HPDE6-E6E7 (cell line): ENCODE measurements at regions not wholly inside any gene's neighbourhood (a gene's known extent, or its start where the extent isn't known, plus 50 kb on each side); places are given as distances from the start of the nearest gene placed in this dataset.

Experiments used
- DNase-seq: peaks from one replicate; pipeline ENCODE4 v3.0.0; 2011; ENCODE audit warnings: missing footprints; ENCODE audit errors: extremely low spot score

DNA sequence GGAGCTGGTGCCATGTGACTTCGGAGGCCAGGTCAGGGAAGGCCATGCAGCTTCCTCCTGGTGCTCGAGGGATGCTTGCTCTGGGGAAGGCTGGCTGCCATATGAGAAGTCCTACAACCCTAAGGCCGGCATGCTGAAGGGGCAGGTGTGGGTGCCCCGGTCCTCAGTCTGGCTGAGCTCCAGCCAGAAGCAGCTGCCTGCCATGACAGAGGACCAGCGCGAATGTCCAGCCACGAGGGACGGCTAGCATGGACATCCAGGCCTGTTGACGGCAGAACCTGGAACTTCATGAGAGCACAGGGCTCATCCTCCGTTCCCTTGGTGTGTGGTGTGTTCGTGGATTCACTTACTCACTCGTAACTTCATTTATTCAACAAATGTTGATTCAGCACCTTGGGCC lies 140.6 kb downstream of the IRF8 start:
- DNase-seq: no peak

DNA sequence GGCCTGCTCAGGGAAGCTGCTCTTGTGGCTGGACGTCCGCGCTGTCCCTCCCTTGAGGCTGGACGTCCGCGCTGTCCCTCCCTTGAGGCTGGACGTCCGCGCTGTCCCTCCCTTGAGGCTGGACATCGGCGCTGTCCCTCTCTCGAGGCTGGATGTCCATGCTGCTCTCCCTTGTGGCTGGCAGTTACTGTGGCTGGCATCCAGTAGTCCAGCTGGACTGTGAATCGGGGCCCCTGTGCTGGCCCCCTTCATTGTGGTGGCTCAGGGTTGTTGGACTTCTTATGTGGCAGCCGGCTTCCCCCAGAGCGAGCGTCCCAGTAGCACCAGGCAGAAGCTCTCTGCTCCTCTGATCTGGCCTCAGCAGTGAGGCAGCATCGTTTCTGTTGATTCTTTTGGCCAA lies 141.5 kb downstream of the IRF8 start:
- DNase-seq: no peak

GRCh38 chr16:86041215-86041614 lies 142.3 kb downstream of the IRF8 start:
- no peak for DNase-seq

- DNase-seq: no peak
Measured at GRCh38 chr16:86041807-86042206, 142.8 kb downstream of the IRF8 start.

- DNase-seq: no peak
Measured at GRCh38 chr16:86042393-86042792, 143.4 kb downstream of the IRF8 start.

- no peak for DNase-seq
Measured at GRCh38 chr16:86042996-86043725, 144.2 kb downstream of the IRF8 start.

DNA sequence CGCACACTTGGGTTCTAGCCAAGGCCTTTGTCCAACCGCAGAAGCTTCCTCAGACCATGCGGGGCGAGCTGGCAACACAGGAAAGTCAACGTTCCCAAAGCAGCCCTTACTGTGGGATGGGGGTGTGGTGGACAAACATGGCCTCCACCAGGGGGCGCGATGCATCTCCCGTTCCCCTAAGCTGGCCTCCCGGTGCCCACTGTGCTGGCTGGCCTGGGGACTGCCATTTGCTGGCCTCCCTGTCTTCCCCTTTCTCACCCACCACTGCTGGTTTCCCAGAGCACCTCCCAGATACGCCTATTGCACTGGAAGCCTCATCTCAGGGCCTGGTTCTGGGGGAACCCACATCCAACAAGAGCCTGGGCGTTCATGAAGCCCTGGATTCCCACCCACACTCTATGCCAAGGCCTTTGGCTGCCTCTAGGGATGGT lies 145.3 kb downstream of the IRF8 start:
- DNase-seq: no peak

DNA sequence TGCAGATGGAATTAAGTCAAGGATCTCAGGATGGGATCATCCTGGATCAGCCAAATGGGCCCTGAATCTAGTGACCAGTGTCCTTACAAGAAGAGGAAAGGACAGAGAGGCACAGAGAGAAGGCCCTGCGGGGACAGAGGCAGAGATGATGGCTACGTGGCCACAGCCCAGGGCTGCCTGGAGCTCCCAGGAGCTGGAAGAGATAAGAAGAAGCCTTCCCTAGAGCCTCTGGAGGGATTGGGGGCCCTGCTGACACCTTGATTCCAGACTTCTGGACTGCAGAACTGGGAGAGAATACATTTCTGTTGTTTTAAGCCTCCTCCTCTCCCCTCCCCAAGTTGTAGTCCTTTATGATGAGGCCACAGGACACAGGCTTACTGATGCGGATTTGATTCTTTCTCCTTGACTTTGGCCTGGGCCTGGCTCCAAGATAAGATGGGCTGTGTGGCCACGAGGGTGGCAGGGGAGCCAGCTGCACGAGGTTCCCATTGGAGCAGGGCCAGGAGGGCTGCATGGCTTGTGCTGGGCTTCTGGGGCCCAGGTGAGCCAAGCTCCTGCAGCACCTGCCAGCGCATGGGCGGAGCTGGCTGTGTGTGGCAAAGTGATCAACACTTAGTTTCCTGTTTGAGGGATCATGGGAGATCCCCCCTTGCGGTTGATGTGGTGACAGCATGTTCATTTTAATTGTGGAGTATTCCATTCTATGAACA lies 146.1 kb downstream of the IRF8 start:
- no peak for DNase-seq

DNA sequence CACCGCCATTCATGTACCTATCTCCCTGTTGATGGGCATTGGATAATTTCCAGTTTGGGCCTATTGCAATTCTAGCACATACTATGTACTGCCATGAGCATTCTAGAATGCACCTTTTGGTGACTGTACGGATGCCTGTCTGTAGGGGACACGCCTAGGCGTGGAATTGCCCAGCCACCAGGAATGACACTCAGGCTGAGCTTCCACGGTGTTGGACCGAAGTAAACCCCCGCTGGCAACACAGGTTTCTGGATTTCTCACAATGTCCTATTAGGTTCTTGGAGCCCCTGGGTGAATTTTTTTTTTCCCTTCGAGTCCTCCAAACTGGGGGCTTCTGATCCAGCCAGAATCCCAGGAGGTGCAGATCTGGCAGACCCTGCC lies 146.6 kb downstream of the IRF8 start:
- no peak for DNase-seq

GRCh38 chr16:86046026-86046425 lies 147.1 kb downstream of the IRF8 start:
- no peak for DNase-seq

DNA sequence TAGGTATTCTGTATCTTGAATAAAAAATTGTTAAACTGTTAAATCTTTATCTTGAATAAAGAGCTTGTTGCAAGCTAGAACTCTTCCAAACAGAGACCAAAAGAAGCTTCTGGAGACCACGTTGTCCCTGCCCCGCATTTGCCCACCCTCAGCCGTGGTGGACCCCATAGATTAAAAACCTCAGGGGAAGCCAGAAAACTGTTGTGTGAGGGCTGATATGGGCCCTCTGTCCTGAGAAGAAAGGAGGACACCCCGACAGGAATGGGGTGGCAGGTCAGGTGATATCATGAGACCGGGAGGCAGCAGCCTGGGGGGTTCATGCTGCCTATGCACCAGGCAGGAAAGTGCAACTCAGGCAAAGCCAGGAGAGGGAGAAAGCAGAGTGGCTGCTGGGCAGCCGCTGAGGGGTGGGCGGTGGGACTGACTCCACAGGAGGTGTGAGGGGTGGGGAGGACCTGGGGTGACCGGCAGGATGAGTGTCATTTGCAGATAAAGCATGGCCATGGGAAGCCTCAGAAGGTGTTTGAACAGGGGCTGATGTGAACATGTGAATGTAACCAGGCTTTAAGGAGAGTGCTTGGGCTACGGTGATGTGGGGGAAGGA lies 147.8 kb downstream of the IRF8 start:
- DNase-seq: no peak

- DNase-seq: no peak
Measured at GRCh38 chr16:86048221-86048620, 149.3 kb downstream of the IRF8 start.

GRCh38 chr16:86048882-86049585 lies 150.1 kb downstream of the IRF8 start:
- DNase-seq: no peak

- no peak for DNase-seq
Measured at GRCh38 chr16:86049641-86050040, 150.7 kb downstream of the IRF8 start.

GRCh38 chr16:86050111-86050510 lies 151.1 kb downstream of the IRF8 start:
- DNase-seq: no peak

GRCh38 chr16:86050591-86051367 lies 151.8 kb downstream of the IRF8 start:
- no peak for DNase-seq

- no peak for DNase-seq
Measured at GRCh38 chr16:86051368-86052114, 152.6 kb downstream of the IRF8 start.

DNA sequence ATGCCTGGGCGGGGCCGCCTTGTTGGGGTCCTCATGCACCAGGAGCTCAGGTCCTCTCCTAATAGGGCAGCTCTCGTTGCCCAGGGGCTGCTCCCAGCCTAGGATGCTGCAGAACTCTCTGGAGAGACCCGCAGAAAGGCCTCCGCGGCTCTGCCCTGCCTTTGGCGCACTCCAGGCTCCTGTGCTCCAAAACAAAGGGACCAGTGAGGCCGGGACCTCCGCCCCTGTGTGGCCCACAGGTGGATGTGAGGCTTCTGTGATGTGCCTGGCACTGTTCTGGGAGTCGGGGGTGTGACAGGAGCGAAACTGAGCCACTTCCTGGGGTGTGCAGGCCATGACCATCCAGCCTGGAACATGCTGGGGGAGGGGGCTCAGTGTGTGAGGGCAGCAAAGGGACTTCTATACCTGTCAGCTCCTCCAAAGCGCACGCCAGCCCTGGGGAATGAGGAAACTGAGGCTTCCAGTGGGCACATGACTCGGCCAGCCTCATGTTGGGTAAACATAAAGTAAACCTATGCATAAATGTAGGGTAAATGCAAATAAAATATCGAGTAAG lies 153.2 kb downstream of the IRF8 start:
- DNase-seq: no peak

DNA sequence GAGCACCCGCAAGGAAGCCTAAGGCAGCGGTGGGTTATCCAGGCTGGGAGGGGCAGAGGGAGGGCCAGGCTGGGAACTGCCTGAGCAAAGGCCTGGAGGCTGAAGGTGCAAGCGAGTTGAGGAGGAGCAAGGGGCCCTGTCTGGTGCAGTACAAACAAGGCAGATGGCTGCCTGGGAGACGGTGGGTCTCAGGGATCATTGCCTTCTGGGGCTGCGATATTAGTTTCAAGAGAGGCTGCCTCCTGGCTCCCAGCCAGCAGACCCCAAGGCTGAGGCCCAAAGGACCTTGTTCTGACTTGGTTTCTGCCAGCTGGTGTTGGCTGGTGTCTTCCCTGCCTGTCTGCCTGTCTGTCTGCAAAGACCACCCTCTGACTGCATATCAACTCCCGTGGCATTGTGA lies 154.0 kb downstream of the IRF8 start:
- no peak for DNase-seq
